GM23248 (cell line): ENCODE measurements at regions not wholly inside any gene's neighbourhood (a gene's known extent, or its start where the extent isn't known, plus 50 kb on each side); places are given as distances from the start of the nearest gene placed in this dataset.

Source experiments
- EZH2 ChIP-seq: fragments of 200-600 bp; sonication (generic); IDR thresholded peaks from 2 replicates; pipeline ENCODE4 v1.6.1; 2018; ENCODE audit warnings: antibody characterized with exemption, mild to moderate bottlenecking; ENCODE audit not compliant: insufficient read depth, poor library complexity, severe bottlenecking
- EZH2phosphoT487 ChIP-seq: fragments of 200-600 bp; sonication (generic); IDR thresholded peaks from 2 replicates; pipeline ENCODE4 v1.6.1; 2018; ENCODE audit warnings: antibody characterized with exemption, moderate library complexity, mild to moderate bottlenecking, low read depth; ENCODE audit not compliant: insufficient read depth

GRCh38 chr5:122656577-122656976 is 118.3 kb upstream of the SNX2 start:
- TF ChIP-seq EZH2 (no peak), EZH2phosphoT487 (no peak)
